ENCODE measurements at regions not wholly inside any gene's neighbourhood (a gene's known extent, or its start where the extent isn't known, plus 50 kb on each side); places are given as distances from the start of the nearest gene placed in this dataset.

DNA sequence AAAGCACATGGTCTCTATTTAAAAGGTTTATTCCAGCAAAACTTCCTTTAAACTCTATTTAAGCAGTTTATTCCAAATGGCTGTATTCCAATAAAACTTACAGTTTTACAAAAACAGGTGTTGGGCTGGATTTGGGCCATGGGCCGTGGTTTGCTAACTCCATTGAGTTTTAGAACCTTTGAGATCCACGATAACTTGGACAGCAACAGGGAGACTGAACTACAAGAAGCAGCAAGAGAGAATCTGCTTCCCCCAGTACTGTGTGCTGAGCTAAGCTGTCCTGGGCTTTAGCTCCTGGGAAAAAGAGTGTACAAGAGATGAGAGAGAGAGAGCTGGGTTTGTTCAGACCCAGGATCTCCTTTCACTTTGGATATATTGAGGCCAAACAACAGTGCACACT is 204.0 kb upstream of the CELF2 start:
- H3K23ac ChIP-seq (ENCODE audit: low read depth, low read length), result no peak overlapping the region
- H4K5ac ChIP-seq (ENCODE audit: low read depth, low read length), result peak overlapping the region; percentile 27; the same call in 1 of the 2 replicates
- H2BK20ac ChIP-seq (ENCODE audit: low read depth, low read length), result no peak overlapping the region
- no peak overlapping the region for H2BK15ac ChIP-seq (ENCODE audit: low read depth, low read length)
- no peak overlapping the region for H3K4me3 ChIP-seq (ENCODE audit: insufficient read depth, low read depth, low read length)
- no peak for DNase-seq
- no peaks in the 10 kb centered on the region for H3K79me1 ChIP-seq (ENCODE audit: low read depth in 1 of 2, low read length in 2 of 2)
- no CpG with 5 or more reads among the region's 2 CpGs for WGBS, 2 experiments (ENCODE audit: extremely low coverage in 2 of 2, insufficient read length in 1 of 2)
- no peak overlapping the region for H2BK5ac ChIP-seq (ENCODE audit: low read depth, low read length, poor library complexity, severe bottlenecking)
- no peak for TF ChIP-seq MXI1 (IDR thresholded peaks at IDR 0.05; ENCODE audit: borderline replicate concordance, low read depth, low read length)
- no peak for TF ChIP-seq MAZ (IDR thresholded peaks at IDR 0.05; ENCODE audit: borderline replicate concordance, low read depth, low read length)
- TF ChIP-seq RCOR1 (IDR thresholded peaks at IDR 0.05; ENCODE audit: insufficient replicate concordance, low read length), result no peak
- TF ChIP-seq, protein P1, sequence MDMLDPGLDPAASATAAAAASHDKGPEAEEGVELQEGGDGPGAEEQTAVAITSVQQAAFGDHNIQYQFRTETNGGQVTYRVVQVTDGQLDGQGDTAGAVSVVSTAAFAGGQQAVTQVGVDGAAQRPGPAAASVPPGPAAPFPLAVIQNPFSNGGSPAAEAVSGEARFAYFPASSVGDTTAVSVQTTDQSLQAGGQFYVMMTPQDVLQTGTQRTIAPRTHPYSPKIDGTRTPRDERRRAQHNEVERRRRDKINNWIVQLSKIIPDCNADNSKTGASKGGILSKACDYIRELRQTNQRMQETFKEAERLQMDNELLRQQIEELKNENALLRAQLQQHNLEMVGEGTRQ (IDR thresholded peaks at IDR 0.05; ENCODE audit: low read depth, low read length), result no peak
- TF ChIP-seq MAFK (IDR thresholded peaks at IDR 0.05; ENCODE audit: low read depth, low read length), result no peak
- TF ChIP-seq, protein P2, sequence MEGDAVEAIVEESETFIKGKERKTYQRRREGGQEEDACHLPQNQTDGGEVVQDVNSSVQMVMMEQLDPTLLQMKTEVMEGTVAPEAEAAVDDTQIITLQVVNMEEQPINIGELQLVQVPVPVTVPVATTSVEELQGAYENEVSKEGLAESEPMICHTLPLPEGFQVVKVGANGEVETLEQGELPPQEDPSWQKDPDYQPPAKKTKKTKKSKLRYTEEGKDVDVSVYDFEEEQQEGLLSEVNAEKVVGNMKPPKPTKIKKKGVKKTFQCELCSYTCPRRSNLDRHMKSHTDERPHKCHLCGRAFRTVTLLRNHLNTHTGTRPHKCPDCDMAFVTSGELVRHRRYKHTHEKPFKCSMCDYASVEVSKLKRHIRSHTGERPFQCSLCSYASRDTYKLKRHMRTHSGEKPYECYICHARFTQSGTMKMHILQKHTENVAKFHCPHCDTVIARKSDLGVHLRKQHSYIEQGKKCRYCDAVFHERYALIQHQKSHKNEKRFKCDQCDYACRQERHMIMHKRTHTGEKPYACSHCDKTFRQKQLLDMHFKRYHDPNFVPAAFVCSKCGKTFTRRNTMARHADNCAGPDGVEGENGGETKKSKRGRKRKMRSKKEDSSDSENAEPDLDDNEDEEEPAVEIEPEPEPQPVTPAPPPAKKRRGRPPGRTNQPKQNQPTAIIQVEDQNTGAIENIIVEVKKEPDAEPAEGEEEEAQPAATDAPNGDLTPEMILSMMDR (conservative IDR thresholded peaks at IDR 0.05; ENCODE audit: low read depth, low read length), result no peak
- no peak for TF ChIP-seq RAD21 (IDR thresholded peaks at IDR 0.05; ENCODE audit: low read length)
- no peak for TF ChIP-seq CEBPB (IDR thresholded peaks at IDR 0.05; ENCODE audit: low read depth, low read length)
- no peak for TF ChIP-seq POLR2A (IDR thresholded peaks at IDR 0.05; ENCODE audit: low read depth, low read length)
- TF ChIP-seq SMC3 (IDR thresholded peaks at IDR 0.05; ENCODE audit: low read depth, low read length), result no peak
- no peak for TF ChIP-seq RFX5 (IDR thresholded peaks at IDR 0.05; ENCODE audit: low read depth, low read length)
- no TSS peak for BruUV-seq (replicated peaks)
- H2AK9ac ChIP-seq (replicated peaks; ENCODE audit: low read depth, low read length, poor library complexity), result no peak overlapping the region
- dilution Hi-C loops (cut with HindIII; ENCODE audit: low sequenced_read_pairs, unreplicated experiment), result no loop called here
- no peaks in the 10 kb centered on the region for H3K27me3 ChIP-seq (ENCODE audit: control insufficient read depth, insufficient read depth, low read length)
- no peak overlapping the region for H3K56ac ChIP-seq (ENCODE audit: extremely low read depth, insufficient read depth, low read length)
- intact Hi-C loops (cut with micrococcal nuclease), result no loop called here
- no peak overlapping the region for H2AK5ac ChIP-seq (ENCODE audit: low read depth, low read length)
- ChIA-PET POLR2A (ENCODE audit: unreplicated experiment) (no interaction called here), CTCF (interaction anchor here (0.6 kb wide), 1 partner anchor 673 kb away, joined by 5 read pairs; no protein-coding TSS in a partner anchor)
- H3K18ac ChIP-seq (ENCODE audit: low read depth, low read length), result peak overlapping the region; percentile 38; the same call in 1 of the 2 replicates
- no peak overlapping the region for H3K4me2 ChIP-seq (ENCODE audit: low read depth, low read length)
- no peak overlapping the region for H4K8ac ChIP-seq (ENCODE audit: low read depth in 2 of 2, low read length in 2 of 2)
- no peak for ATAC-seq (ENCODE audit: low read depth)
- H3K27ac ChIP-seq (ENCODE audit: insufficient read depth, low read length), result no peak overlapping the region
- H3K36me3 ChIP-seq (ENCODE audit: control insufficient read depth, insufficient read depth, low read length), result no peaks in the 10 kb centered on the region
- no peak overlapping the region for H3K4ac ChIP-seq (ENCODE audit: low read depth, low read length)
- H2BK120ac ChIP-seq (ENCODE audit: low read depth, low read length), result no peak overlapping the region
- no peak overlapping the region for H4K91ac ChIP-seq (ENCODE audit: insufficient read depth, low read depth, low read length)
- H4K20me1 ChIP-seq (ENCODE audit: insufficient read depth, low read length), result no peaks in the 10 kb centered on the region
- no peak overlapping the region for H3K9ac ChIP-seq (ENCODE audit: low read depth, low read length)
- no peak overlapping the region for H2AFZ ChIP-seq (replicated peaks; ENCODE audit: low read length, poor library complexity)
- in situ Hi-C loops (cut with MboI; ENCODE audit: low sequenced_read_pairs), result loop anchor here (25.0 kb wide), 1 partner anchor 1201 kb away; no protein-coding TSS in a partner anchor
- no peaks in the 10 kb centered on the region for H3K9me1 ChIP-seq (ENCODE audit: insufficient read depth, low read length)
- H3K4me1 ChIP-seq (ENCODE audit: control insufficient read depth, insufficient read depth, low read length), result peaks cover 12% of the 10 kb centered on the region
- no peaks in the 10 kb centered on the region for H3K9me3 ChIP-seq (ENCODE audit: control insufficient read depth, insufficient read depth, low read length)
- H3K14ac ChIP-seq (replicated peaks; ENCODE audit: low read depth, low read length), result 0 out of 2 replicates have a peak overlapping the region, but pooled peaks have one; percentile 15

All from IMR-90 (cell line).